Lower lobe of right lung (tissue), 2 donors: ENCODE measurements at regions not wholly inside any gene's neighbourhood (a gene's known extent, or its start where the extent isn't known, plus 50 kb on each side); places are given as distances from the start of the nearest gene placed in this dataset.

Source experiments
- ATAC-seq, 2 donors: fragments of 200-7000 bp; cut with Tn5 transposase; one replicate each; pipeline ENCODE4 v1.9.1; 2020 to 2022; ENCODE audit warnings: mild to moderate bottlenecking in 2 of 2, moderate library complexity in 2 of 2
- DNase-seq: peaks from one replicate; pipeline ENCODE4 v3.0.0-alpha.2; 2020
- H3K27ac ChIP-seq: fragments of 200-600 bp; one replicate; pipeline ENCODE4 v1.8.0; 2022
- H3K27me3 ChIP-seq: fragments of 200-600 bp; one replicate; pipeline ENCODE4 v1.8.0; 2022; ENCODE audit warnings: low read depth
- H3K36me3 ChIP-seq: fragments of 200-600 bp; one replicate; pipeline ENCODE4 v1.8.0; 2022; ENCODE audit warnings: mild to moderate bottlenecking
- H3K4me1 ChIP-seq: fragments of 200-600 bp; one replicate; pipeline ENCODE4 v1.8.0; 2022
- H3K4me3 ChIP-seq: fragments of 200-600 bp; one replicate; pipeline ENCODE4 v1.8.0; 2022; ENCODE audit warnings: mild to moderate bottlenecking
- H3K9me3 ChIP-seq: fragments of 200-600 bp; one replicate; pipeline ENCODE4 v1.8.0; 2022
- CTCF ChIP-seq: fragments of 200-600 bp; IDR thresholded peaks from one replicate; pipeline ENCODE4 v1.8.0; 2022; ENCODE audit warnings: antibody characterized with exemption, mild to moderate bottlenecking
- intact Hi-C: fragments of 100-400 bp; cut with DNase I; formaldehyde crosslinking; loops from one replicate; pipeline ENCODE4 v1.11.0; 2022
- donor health status: DM: no; HTN: yes; CAD: no; lungs with severe emphysema.

GRCh38 chr12:19010726-19011125 lies 118.8 kb upstream of the PLEKHA5 start:
- Histone ChIP-seq H3K4me3 (no peak overlapping the region), H3K9me3 (no peaks in the 10 kb centered on the region), H3K27me3 (no peaks in the 10 kb centered on the region), H3K36me3 (no peaks in the 10 kb centered on the region), H3K4me1 (no peaks in the 10 kb centered on the region), H3K27ac (no peak overlapping the region)
- TF ChIP-seq CTCF, result no peak
- no peak for DNase-seq
- intact Hi-C loops, result no loop called here
- no peak for ATAC-seq

DNA sequence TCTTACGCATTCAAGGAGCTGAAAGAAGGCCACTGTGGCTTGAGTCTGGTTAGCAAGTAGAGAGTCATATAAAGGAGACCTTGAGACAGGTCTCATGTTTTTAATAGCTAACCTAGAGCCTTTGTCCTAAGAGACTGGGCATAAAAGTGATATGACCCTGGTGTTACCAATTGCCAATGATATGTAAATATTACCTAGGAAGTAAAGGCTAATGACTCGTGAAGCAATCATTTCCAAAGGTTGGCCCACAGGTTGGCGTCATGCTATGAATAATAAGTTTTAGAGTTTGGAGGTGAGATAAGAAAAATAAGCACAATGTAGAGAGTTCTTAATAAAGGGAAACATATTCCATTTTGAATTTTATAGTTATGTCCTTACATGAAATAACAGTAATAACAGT lies 116.6 kb upstream of the PLEKHA5 start:
- H3K27me3 ChIP-seq, result no peaks in the 10 kb centered on the region
- intact Hi-C loops, result no loop called here
- no peaks in the 10 kb centered on the region for H3K4me1 ChIP-seq
- ATAC-seq (no peak), DNase-seq (no peak)
- no peak for TF ChIP-seq CTCF
- H3K9me3 ChIP-seq, result no peaks in the 10 kb centered on the region
- H3K4me3 ChIP-seq, result no peak overlapping the region
- no peaks in the 10 kb centered on the region for H3K36me3 ChIP-seq
- H3K27ac ChIP-seq, result no peak overlapping the region

- Histone ChIP-seq H3K4me3 (no peak overlapping the region), H3K27me3 (no peaks in the 10 kb centered on the region), H3K27ac (no peak overlapping the region), H3K9me3 (no peaks in the 10 kb centered on the region), H3K36me3 (no peaks in the 10 kb centered on the region), H3K4me1 (peaks cover 4% of the 10 kb centered on the region)
- DNase-seq, result no peak
- TF ChIP-seq CTCF, result no peak
- no peak for ATAC-seq
- intact Hi-C loops, result no loop called here
Measured at GRCh38 chr12:19014240-19014639, 115.3 kb upstream of the PLEKHA5 start.

- H3K27ac ChIP-seq, result no peak overlapping the region
- no peaks in the 10 kb centered on the region for H3K9me3 ChIP-seq
- no peak for DNase-seq
- peaks cover 4% of the 10 kb centered on the region for H3K4me1 ChIP-seq
- peak in 1 of 2 donors; percentile 48 for ATAC-seq
- no peak overlapping the region for H3K4me3 ChIP-seq
- no peak for TF ChIP-seq CTCF
- no peaks in the 10 kb centered on the region for H3K36me3 ChIP-seq
- intact Hi-C loops, result no loop called here
- no peaks in the 10 kb centered on the region for H3K27me3 ChIP-seq
Measured at GRCh38 chr12:19015285-19015684, 114.2 kb upstream of the PLEKHA5 start.

DNA sequence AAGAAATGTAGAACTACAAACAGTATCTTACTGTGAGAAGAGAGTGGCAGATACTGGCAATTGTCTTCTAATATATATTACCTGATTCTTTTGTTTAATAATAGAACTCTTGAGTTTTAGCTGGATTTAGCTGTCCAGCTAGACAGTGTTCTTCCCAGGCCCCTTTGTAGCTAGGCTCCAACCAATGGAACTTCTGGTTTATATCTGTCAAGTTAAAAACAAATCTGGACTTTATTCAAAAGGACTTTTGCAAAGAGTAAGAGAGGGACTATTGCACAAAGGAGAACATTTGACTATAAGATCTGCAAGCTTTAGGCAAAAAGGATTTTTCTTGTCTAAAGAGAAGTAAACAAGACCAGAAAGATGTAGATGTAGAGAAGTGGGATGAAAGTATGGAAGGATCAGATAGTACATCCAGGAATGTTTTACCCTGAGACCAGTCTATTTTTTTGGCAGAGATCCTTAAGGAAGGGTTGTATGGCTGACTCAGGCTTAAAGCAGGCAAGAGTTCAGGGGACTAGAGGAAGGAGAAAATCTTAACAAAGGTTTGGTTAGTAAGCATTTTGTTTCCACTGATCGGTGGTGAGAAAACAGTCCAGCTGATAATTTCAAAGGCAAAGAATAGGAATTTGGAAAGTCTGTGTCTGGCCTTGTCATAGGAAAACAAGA lies 111.1 kb upstream of the PLEKHA5 start:
- Histone ChIP-seq H3K27ac (no peak overlapping the region), H3K27me3 (no peaks in the 10 kb centered on the region), H3K36me3 (no peaks in the 10 kb centered on the region), H3K4me3 (no peak overlapping the region), H3K4me1 (peaks cover 8% of the 10 kb centered on the region), H3K9me3 (no peaks in the 10 kb centered on the region)
- ATAC-seq (no peak), DNase-seq (no peak)
- intact Hi-C loops, result no loop called here
- TF ChIP-seq CTCF, result no peak
